Islet precursor cell (in vitro differentiated cells): ENCODE measurements at regions not wholly inside any gene's neighbourhood (a gene's known extent, or its start where the extent isn't known, plus 50 kb on each side); places are given as distances from the start of the nearest gene placed in this dataset.

Source experiments
- DNase-seq: peaks from one replicate; pipeline ENCODE4 v3.0.0-alpha.2; 2018

GRCh38 chrX:22325096-22325495, 52.4 kb downstream of the CBLL2 start:
- no peak for DNase-seq

GRCh38 chrX:22329783-22330182, 57.1 kb downstream of the CBLL2 start:
- DNase-seq: no peak

- DNase-seq: no peak
Measured at GRCh38 chrX:22338740-22339139, 66.0 kb downstream of the CBLL2 start.

GRCh38 chrX:22339459-22339858, 66.7 kb downstream of the CBLL2 start:
- no peak for DNase-seq

GRCh38 chrX:22340022-22340616, 67.4 kb downstream of the CBLL2 start:
- no peak for DNase-seq

- DNase-seq: no peak
Measured at GRCh38 chrX:22343192-22343591, 70.5 kb downstream of the CBLL2 start.

GRCh38 chrX:22345884-22346283, 73.2 kb downstream of the CBLL2 start:
- DNase-seq: no peak

- DNase-seq: no peak
Measured at GRCh38 chrX:22347491-22347890, 74.8 kb downstream of the CBLL2 start.

- no peak for DNase-seq
Measured at GRCh38 chrX:22349116-22349515, 76.4 kb downstream of the CBLL2 start.

- DNase-seq: no peak
Measured at GRCh38 chrX:22351076-22351475, 78.4 kb downstream of the CBLL2 start.

- DNase-seq: no peak
Measured at GRCh38 chrX:22351966-22352365, 79.3 kb downstream of the CBLL2 start.

- no peak for DNase-seq
Measured at GRCh38 chrX:22357621-22358020, 84.9 kb downstream of the CBLL2 start.

- DNase-seq: no peak
Measured at GRCh38 chrX:22360129-22360528, 87.4 kb downstream of the CBLL2 start.

GRCh38 chrX:22365460-22365859, 92.7 kb downstream of the CBLL2 start:
- no peak for DNase-seq

- no peak for DNase-seq
Measured at GRCh38 chrX:22366166-22366702, 93.5 kb downstream of the CBLL2 start.

GRCh38 chrX:22366906-22367305, 94.2 kb downstream of the CBLL2 start:
- DNase-seq: no peak

- DNase-seq: no peak
Measured at GRCh38 chrX:22373094-22373493, 100.4 kb downstream of the CBLL2 start.

- DNase-seq: no peak
Measured at GRCh38 chrX:22373766-22374165, 101.1 kb downstream of the CBLL2 start.

GRCh38 chrX:22376369-22376768, 103.7 kb downstream of the CBLL2 start:
- DNase-seq: no peak

GRCh38 chrX:22378296-22378695, 105.6 kb downstream of the CBLL2 start:
- no peak for DNase-seq

GRCh38 chrX:22383988-22384387, 111.3 kb downstream of the CBLL2 start:
- DNase-seq: no peak

GRCh38 chrX:22389556-22390179, 117.0 kb downstream of the CBLL2 start:
- DNase-seq: no peak

GRCh38 chrX:22392133-22392948, 119.6 kb downstream of the CBLL2 start:
- no peak for DNase-seq

- DNase-seq: no peak
Measured at GRCh38 chrX:22395372-22395771, 122.7 kb downstream of the CBLL2 start.
